GM06990 (cell line): ENCODE measurements at regions not wholly inside any gene's neighbourhood (a gene's known extent, or its start where the extent isn't known, plus 50 kb on each side); places are given as distances from the start of the nearest gene placed in this dataset.

Experiments
- DNase-seq: peaks from one replicate; pipeline ENCODE4 v3.0.0-alpha.2; 2011; ENCODE audit not compliant: insufficient read length; ENCODE audit errors: extremely low read depth
- H3K27me3 ChIP-seq: replicated peaks from 2 replicates; pipeline ENCODE4 v1.6.0; 2011; ENCODE audit warnings: low read length; ENCODE audit not compliant: control insufficient read depth, insufficient read depth
- H3K36me3 ChIP-seq: 2 replicates; pipeline ENCODE4 v1.5.1; 2011; ENCODE audit warnings: low read length; ENCODE audit not compliant: control insufficient read depth, insufficient read depth
- H3K4me3 ChIP-seq: replicated peaks from 2 replicates; pipeline ENCODE4 v1.5.1; 2011; ENCODE audit warnings: low read depth, mild to moderate bottlenecking, control low read depth, low read length
- CTCF ChIP-seq: IDR thresholded peaks from 2 replicates; pipeline ENCODE4 v1.5.1; 2011; ENCODE audit warnings: low read length, control low read depth, mild to moderate bottlenecking, inconsistent platforms; ENCODE audit not compliant: insufficient read depth, poor library complexity, severe bottlenecking

DNA sequence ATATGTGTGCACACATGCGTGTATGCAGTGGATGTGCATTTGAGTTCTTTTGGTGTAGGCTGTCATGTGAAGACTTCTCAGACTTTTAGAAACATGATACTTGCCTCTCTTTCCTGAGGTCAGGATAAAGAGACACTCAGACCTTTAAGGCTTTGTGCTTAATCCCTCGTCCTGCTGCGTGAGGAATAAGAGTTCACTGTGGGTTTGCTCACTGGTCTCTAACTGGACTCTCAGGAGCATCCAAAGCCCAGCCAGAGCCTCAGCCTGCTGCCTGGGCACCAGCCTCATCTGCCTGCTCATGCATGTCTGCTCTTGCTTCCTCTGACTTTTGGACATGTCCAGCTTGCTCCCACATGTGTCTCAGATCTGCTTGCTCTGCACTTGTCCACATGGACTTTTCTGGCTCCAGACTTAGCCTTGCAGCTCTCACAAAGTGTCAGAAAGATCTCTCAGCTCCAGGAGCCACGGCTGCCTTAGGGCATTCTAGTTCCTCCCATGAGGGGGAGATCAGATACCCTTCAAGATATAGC, 65.1 kb upstream of the ZNF366 start:
- no peak for TF ChIP-seq CTCF
- no peak for DNase-seq
- no peaks in the 10 kb centered on the region for H3K27me3 ChIP-seq

GRCh38 chr5:72569408-72569944, 62.3 kb upstream of the ZNF366 start:
- H3K27me3 ChIP-seq, result no peaks in the 10 kb centered on the region
- TF ChIP-seq CTCF, result no peak
- DNase-seq, result no peak

More for the DNA sequence above, 65.1 kb upstream of the ZNF366 start:
- no peaks in the 10 kb centered on the region for H3K36me3 ChIP-seq
- H3K4me3 ChIP-seq, result no peak overlapping the region

DNA sequence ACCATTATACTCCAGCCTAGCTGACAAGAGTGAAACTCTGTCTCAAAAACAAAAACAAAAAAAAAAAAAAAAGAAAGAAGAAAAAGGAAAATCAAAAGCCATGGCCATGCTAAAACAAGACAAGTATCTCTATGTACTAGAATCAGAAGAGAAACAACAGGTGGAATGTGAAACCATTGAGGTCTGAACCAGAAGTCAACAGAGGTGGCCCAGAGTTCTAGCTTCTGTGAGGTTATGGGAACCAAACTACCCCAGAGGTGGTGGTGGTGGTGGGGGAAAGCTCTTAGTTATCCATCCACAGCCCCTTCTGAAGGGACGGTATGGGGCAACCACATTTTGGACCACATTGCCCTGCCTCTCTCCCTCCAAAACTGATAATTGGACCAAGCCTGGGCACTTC, 59.5 kb upstream of the ZNF366 start:
- DNase-seq, result no peak
- no peak overlapping the region for H3K4me3 ChIP-seq

More at GRCh38 chr5:72569408-72569944, 62.3 kb upstream of the ZNF366 start:
- no peak overlapping the region for H3K4me3 ChIP-seq
- no peaks in the 10 kb centered on the region for H3K36me3 ChIP-seq

DNA sequence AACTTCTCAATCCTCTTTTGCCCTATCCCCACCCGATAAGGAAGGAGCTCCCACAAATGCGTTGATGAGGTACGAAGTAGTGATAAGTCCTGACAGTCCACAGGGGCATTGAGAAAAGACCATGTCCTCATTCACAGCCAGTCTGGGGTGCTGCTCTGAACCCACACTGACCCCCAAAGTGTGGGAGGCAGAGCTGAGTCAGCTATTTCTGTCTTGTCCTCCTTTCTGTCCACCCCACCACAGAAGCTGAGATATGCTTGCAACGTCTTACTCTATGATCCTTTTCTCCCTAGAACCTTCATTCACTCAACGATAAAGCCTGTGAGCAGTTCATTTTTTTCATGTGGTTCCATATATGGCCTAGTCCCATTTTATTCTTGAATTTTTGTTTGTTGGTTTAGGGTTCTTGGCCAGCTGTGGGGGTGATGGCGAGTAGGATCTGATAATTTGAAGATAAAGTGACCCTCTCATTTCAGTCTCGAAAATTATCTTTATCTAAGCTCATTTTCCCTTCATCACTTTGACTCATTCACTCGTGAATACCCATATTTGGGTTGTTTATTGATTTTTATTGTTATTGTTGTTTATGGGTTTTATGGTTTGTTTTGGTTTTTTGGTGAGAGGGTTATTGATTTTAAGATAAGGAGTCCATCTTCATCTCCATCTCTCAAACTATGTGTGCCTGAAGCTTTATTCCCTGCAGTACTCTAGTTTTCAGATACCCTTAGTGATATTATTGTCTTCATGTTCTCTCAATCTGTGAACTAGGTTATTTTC, 58.5 kb upstream of the ZNF366 start:
- Histone ChIP-seq H3K4me3 (no peak overlapping the region), H3K36me3 (no peaks in the 10 kb centered on the region), H3K27me3 (no peaks in the 10 kb centered on the region)
- no peak for DNase-seq
- TF ChIP-seq CTCF, result no peak

More for the DNA sequence above, 59.5 kb upstream of the ZNF366 start:
- Histone ChIP-seq H3K36me3 (no peaks in the 10 kb centered on the region), H3K27me3 (no peaks in the 10 kb centered on the region)
- no peak for TF ChIP-seq CTCF

DNA sequence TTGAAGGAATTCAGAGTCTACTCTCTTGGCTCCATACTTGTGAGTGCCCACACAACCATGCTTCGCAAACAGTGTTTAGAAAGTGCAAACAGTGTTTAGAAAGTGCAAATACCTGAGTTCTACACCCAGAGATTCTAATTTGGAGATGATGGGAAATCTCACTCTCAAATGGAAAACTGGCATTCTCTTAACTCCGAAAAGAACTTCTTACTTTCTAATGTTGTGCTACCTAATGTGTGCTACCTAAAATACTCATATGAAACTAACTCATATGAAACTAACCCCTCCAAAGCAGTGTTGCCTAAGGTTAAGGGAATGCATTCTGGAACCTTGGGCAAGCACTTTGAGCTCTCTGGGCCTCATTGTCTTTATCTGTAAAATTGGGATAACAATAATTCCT, 55.5 kb upstream of the ZNF366 start:
- no peaks in the 10 kb centered on the region for H3K36me3 ChIP-seq
- H3K27me3 ChIP-seq, result no peaks in the 10 kb centered on the region
- no peak for TF ChIP-seq CTCF
- H3K4me3 ChIP-seq, result no peak overlapping the region
- DNase-seq, result no peak
